ENCODE measurements at regions not wholly inside any gene's neighbourhood (a gene's known extent, or its start where the extent isn't known, plus 50 kb on each side); places are given as distances from the start of the nearest gene placed in this dataset.

GRCh38 chr3:4250064-4250463 is 53.1 kb upstream of the SETMAR start:
- TF ChIP-seq, protein P1, sequence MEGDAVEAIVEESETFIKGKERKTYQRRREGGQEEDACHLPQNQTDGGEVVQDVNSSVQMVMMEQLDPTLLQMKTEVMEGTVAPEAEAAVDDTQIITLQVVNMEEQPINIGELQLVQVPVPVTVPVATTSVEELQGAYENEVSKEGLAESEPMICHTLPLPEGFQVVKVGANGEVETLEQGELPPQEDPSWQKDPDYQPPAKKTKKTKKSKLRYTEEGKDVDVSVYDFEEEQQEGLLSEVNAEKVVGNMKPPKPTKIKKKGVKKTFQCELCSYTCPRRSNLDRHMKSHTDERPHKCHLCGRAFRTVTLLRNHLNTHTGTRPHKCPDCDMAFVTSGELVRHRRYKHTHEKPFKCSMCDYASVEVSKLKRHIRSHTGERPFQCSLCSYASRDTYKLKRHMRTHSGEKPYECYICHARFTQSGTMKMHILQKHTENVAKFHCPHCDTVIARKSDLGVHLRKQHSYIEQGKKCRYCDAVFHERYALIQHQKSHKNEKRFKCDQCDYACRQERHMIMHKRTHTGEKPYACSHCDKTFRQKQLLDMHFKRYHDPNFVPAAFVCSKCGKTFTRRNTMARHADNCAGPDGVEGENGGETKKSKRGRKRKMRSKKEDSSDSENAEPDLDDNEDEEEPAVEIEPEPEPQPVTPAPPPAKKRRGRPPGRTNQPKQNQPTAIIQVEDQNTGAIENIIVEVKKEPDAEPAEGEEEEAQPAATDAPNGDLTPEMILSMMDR (IDR thresholded peaks at IDR 0.05): no peak
- no peak for TF ChIP-seq EP300 (IDR thresholded peaks at IDR 0.05)
